B cell (primary cell): ENCODE measurements at regions not wholly inside any gene's neighbourhood (a gene's known extent, or its start where the extent isn't known, plus 50 kb on each side); places are given as distances from the start of the nearest gene placed in this dataset.

Experiments
- EZH2 ChIP-seq: IDR thresholded peaks from 2 replicates; pipeline ENCODE4 v1.6.1; 2012; ENCODE audit warnings: borderline replicate concordance, low read depth, mild to moderate bottlenecking, moderate library complexity, low read length; ENCODE audit not compliant: insufficient read depth, poor library complexity, severe bottlenecking
- TF ChIP-seq, protein P1 (sequence below): fragments of 200-600 bp; IDR thresholded peaks from one replicate; pipeline ENCODE4 v1.8.0; 2022; ENCODE audit warnings: antibody characterized with exemption, mild to moderate bottlenecking

DNA sequence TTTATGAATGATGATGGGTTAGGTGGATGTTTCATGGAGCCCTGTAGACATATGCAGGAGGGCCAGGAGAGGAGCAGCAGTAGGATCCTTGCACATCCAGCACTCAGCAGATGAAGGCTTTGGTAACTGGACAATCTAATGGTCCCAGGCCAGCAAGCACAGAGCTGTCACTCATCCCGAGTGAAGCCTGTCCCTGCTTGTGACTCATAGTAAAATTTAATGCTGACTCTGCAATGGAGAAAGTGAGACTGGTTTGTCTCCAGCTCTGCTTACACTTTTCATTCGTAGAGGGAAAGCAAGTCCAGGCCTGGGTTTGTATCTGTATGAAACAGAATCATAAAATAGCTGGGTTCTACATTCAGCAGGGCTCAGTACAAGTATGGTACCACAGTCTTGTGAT is 131.7 kb downstream of the DTWD1 start:
- TF ChIP-seq, protein P1, sequence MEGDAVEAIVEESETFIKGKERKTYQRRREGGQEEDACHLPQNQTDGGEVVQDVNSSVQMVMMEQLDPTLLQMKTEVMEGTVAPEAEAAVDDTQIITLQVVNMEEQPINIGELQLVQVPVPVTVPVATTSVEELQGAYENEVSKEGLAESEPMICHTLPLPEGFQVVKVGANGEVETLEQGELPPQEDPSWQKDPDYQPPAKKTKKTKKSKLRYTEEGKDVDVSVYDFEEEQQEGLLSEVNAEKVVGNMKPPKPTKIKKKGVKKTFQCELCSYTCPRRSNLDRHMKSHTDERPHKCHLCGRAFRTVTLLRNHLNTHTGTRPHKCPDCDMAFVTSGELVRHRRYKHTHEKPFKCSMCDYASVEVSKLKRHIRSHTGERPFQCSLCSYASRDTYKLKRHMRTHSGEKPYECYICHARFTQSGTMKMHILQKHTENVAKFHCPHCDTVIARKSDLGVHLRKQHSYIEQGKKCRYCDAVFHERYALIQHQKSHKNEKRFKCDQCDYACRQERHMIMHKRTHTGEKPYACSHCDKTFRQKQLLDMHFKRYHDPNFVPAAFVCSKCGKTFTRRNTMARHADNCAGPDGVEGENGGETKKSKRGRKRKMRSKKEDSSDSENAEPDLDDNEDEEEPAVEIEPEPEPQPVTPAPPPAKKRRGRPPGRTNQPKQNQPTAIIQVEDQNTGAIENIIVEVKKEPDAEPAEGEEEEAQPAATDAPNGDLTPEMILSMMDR: no peak
- TF ChIP-seq EZH2: no peak
